Endothelial cell of umbilical vein (primary cell): ENCODE measurements at regions not wholly inside any gene's neighbourhood (a gene's known extent, or its start where the extent isn't known, plus 50 kb on each side); places are given as distances from the start of the nearest gene placed in this dataset.

Source experiments
- BruUV-seq: library from RNA; stranded (reverse); fragments of 400-500 nt; replicated peaks from 2 replicates; lab custom pipeline; 2021; lab: Mats Ljungman, UMichigan
- CTCF ChIA-PET: fragments of 300-600, 350-600 bp; sonication (Branson Sonifier 250); formaldehyde crosslinking; loops from one replicate; lab custom pipeline; 2021; ENCODE audit warnings: antibody characterized with exemption, inconsistent platforms; lab: Charles Lee
- POLR2A ChIA-PET: fragments of 300-600, 350-600 bp; sonication (Branson Sonifier 250); formaldehyde crosslinking; loops from one replicate; lab custom pipeline; 2021; ENCODE audit warnings: antibody characterized with exemption, inconsistent platforms; lab: Charles Lee
- DNase-seq: peaks from one replicate; pipeline ENCODE4 v3.0.0-alpha.2; 2011; ENCODE audit warnings: low read depth, low spot score
- FAIRE-seq: peaks from 2 replicates; lab custom pipeline; 2011; peaks lifted over from hg19 to GRCh38; lab: Jason Lieb, UNC
- H2AFZ ChIP-seq: 2 replicates; pipeline ENCODE4 v1.6.0; 2012; ENCODE audit warnings: low read depth, low read length, control low read depth, inconsistent platforms
- H3K27ac ChIP-seq: 2 replicates; pipeline ENCODE4 v1.5.1; 2011; ENCODE audit warnings: low read depth, mild to moderate bottlenecking, control low read depth, low read length, moderate library complexity; ENCODE audit not compliant: insufficient read depth
- H3K27me3 ChIP-seq, 2 experiments: 2 replicates each; pipeline versions ENCODE4 v1.6.0 to v1.6.1; 2011; ENCODE audit warnings: low read length in 2 of 2, mixed read lengths in 1 of 2; ENCODE audit not compliant: control insufficient read depth in 2 of 2, insufficient read depth in 2 of 2
- H3K36me3 ChIP-seq, 2 experiments: 2 replicates in 1 of 2; 3 replicates in 1 of 2; pipeline ENCODE4 v1.5.1; 2011; ENCODE audit warnings: low read length in 2 of 2, mild to moderate bottlenecking in 1 of 2, moderate library complexity in 1 of 2; ENCODE audit not compliant: control insufficient read depth in 2 of 2, insufficient read depth in 2 of 2; ENCODE audit errors: extremely low read depth in 1 of 2
- H3K4me1 ChIP-seq: 3 replicates; pipeline ENCODE4 v1.5.1; 2011; ENCODE audit warnings: mild to moderate bottlenecking, low read length; ENCODE audit not compliant: control insufficient read depth, insufficient read depth; ENCODE audit errors: extremely low read depth
- H3K4me2 ChIP-seq: 2 replicates; pipeline ENCODE4 v1.6.1; 2011; ENCODE audit warnings: low read length, control low read depth, mixed read lengths; ENCODE audit not compliant: insufficient read depth
- H3K4me3 ChIP-seq, 3 experiments: fragments of 200-600 bp in 1 of 3; sonication (generic), shearing (Covaris generic) in 1 of 3; replicated peaks in 1 of 3; 2 replicates each; pipeline ENCODE4 v1.5.1; 2011 to 2016; ENCODE audit warnings: control low read depth in 3 of 3, low read length in 3 of 3, mild to moderate bottlenecking in 2 of 3, inconsistent platforms in 1 of 3, low read depth in 1 of 3, moderate library complexity in 1 of 3; ENCODE audit not compliant: insufficient read depth in 1 of 3
- H3K79me2 ChIP-seq: 2 replicates; pipeline ENCODE4 v1.6.0; 2012; ENCODE audit warnings: low read length, inconsistent platforms; ENCODE audit not compliant: control insufficient read depth, insufficient read depth
- H3K9ac ChIP-seq: replicated peaks from 2 replicates; pipeline ENCODE3; 2011; ENCODE audit warnings: low read length, control low read depth; ENCODE audit not compliant: insufficient read depth; ENCODE audit errors: extremely low read depth
- H3K9me1 ChIP-seq: replicated peaks from 3 replicates; pipeline ENCODE4 v1.6.0; 2011; ENCODE audit warnings: mild to moderate bottlenecking, low read length; ENCODE audit not compliant: control insufficient read depth, insufficient read depth; ENCODE audit errors: extremely low read depth
- H3K9me3 ChIP-seq: replicated peaks from 2 replicates; pipeline ENCODE4 v1.5.1; 2012; ENCODE audit warnings: low read length, inconsistent platforms; ENCODE audit not compliant: control insufficient read depth, insufficient read depth
- H4K20me1 ChIP-seq: replicated peaks from 2 replicates; pipeline ENCODE3; 2011; ENCODE audit warnings: mild to moderate bottlenecking, low read length; ENCODE audit not compliant: control insufficient read depth, insufficient read depth; ENCODE audit errors: extremely low read depth
- CTCF ChIP-seq, 2 donors: IDR thresholded peaks; 1 replicate in 1 of 2; 2 replicates in 1 of 2; pipeline ENCODE4 v1.5.1; 2011; ENCODE audit warnings: low read length in 2 of 2, mild to moderate bottlenecking in 2 of 2, moderate library complexity in 2 of 2, control low read depth in 1 of 2, inconsistent platforms in 1 of 2, low read depth in 1 of 2; ENCODE audit not compliant: insufficient read depth in 1 of 2; ENCODE audit errors: extremely low read depth in 1 of 2
- EZH2 ChIP-seq: IDR thresholded peaks from 2 replicates; pipeline ENCODE4 v1.6.1; 2012; ENCODE audit warnings: borderline replicate concordance, low read depth, mild to moderate bottlenecking, moderate library complexity, low read length, inconsistent platforms; ENCODE audit not compliant: severe bottlenecking
- FOS ChIP-seq: IDR thresholded peaks from 2 replicates; pipeline ENCODE4 v1.6.1; 2011; ENCODE audit warnings: mild to moderate bottlenecking, low read length, moderate library complexity, borderline replicate concordance; ENCODE audit not compliant: insufficient read depth
- GATA2 ChIP-seq: IDR thresholded peaks from 2 replicates; pipeline ENCODE4 v1.7.0; 2011; ENCODE audit warnings: low read depth, mild to moderate bottlenecking, moderate library complexity, mixed read lengths, low read length; ENCODE audit not compliant: insufficient read length, insufficient read depth
- JUN ChIP-seq: IDR thresholded peaks from 2 replicates; pipeline ENCODE4 v1.6.1; 2011; ENCODE audit warnings: borderline replicate concordance, low read depth; ENCODE audit not compliant: insufficient read length, insufficient read depth
- MAX ChIP-seq: IDR thresholded peaks from 2 replicates; pipeline ENCODE4 v1.6.1; 2011; ENCODE audit not compliant: insufficient read depth, insufficient read length
- MYC ChIP-seq: IDR thresholded peaks from one replicate; pipeline ENCODE4 v1.6.1; 2011; ENCODE audit warnings: mild to moderate bottlenecking, low read depth, low read length
- POLR2A ChIP-seq: IDR thresholded peaks from 2 replicates; pipeline ENCODE4 v1.6.1; 2012; ENCODE audit warnings: low read depth, mild to moderate bottlenecking, control low read depth, low read length
- POLR2AphosphoS5 ChIP-seq: IDR thresholded peaks from 2 replicates; pipeline ENCODE4 v1.6.1; 2012; ENCODE audit warnings: low read depth, mild to moderate bottlenecking, control low read depth, low read length, moderate library complexity; ENCODE audit not compliant: insufficient read depth
- dilution Hi-C: fragments of 300-500 bp; cut with MboI; formaldehyde crosslinking; loops from one replicate; pipeline ENCODE4 v1.15.0; 2019; ENCODE audit warnings: low sequenced_read_pairs; ENCODE audit not compliant: extremely low pct_ligation_motif_present
- intact Hi-C: fragments of 100-400 bp; cut with micrococcal nuclease; formaldehyde crosslinking; loops from one replicate; pipeline ENCODE4 v1.10.0; 2022

GRCh38 chr3:21328711-21329390, 422.2 kb downstream of the ZNF385D start:
- dilution Hi-C loops = no loop called here
- ChIA-PET POLR2A (no interaction called here), CTCF (no interaction called here)
- no peak for TF ChIP-seq MYC
- TF ChIP-seq POLR2A = no peak
- no peak for TF ChIP-seq GATA2
- TF ChIP-seq MAX = no peak
- TF ChIP-seq POLR2AphosphoS5 = no peak
- no peak for TF ChIP-seq EZH2
- no peak for TF ChIP-seq FOS
- TF ChIP-seq JUN = no peak
- no peak for TF ChIP-seq CTCF (IDR thresholded peaks at IDR 0.05; ENCODE audit: extremely low read depth in 1 of 2, insufficient read depth in 1 of 2, low read depth in 1 of 2, low read length in 2 of 2)
- FAIRE-seq = no peak
- intact Hi-C loops = no loop called here
- no peak overlapping the region for H3K4me3 ChIP-seq
- H3K79me2 ChIP-seq = no peaks in the 10 kb centered on the region
- no peaks in the 10 kb centered on the region for H3K9me3 ChIP-seq
- no peak overlapping the region for H3K27ac ChIP-seq
- DNase-seq = no peak
- BruUV-seq = no TSS peak
- no peak overlapping the region for H2AFZ ChIP-seq
- H3K36me3 ChIP-seq = no peaks in the 10 kb centered on the region
- no peaks in the 10 kb centered on the region for H3K9me1 ChIP-seq
- H3K4me2 ChIP-seq = no peak overlapping the region
- H4K20me1 ChIP-seq = no peaks in the 10 kb centered on the region
- no peak overlapping the region for H3K9ac ChIP-seq
- no peaks in the 10 kb centered on the region for H3K27me3 ChIP-seq
- H3K4me1 ChIP-seq = no peaks in the 10 kb centered on the region
